IMR-90 (cell line): ENCODE measurements at regions not wholly inside any gene's neighbourhood (a gene's known extent, or its start where the extent isn't known, plus 50 kb on each side); places are given as distances from the start of the nearest gene placed in this dataset.

Source experiments
- ATAC-seq: fragments of 200-7000 bp; cut with Tn5 transposase; 2 replicates; pipeline ENCODE4 v1.9.1; 2020; ENCODE audit warnings: low read depth, mild to moderate bottlenecking, moderate library complexity
- BruUV-seq: library from RNA; stranded (reverse); fragments of 400-500 nt; replicated peaks from 2 replicates; lab custom pipeline; 2021; lab: Mats Ljungman, UMichigan
- CTCF ChIA-PET: fragments of 300-600 bp; formaldehyde crosslinking; extraction: SDS; loops from one replicate; lab custom pipeline; 2021; ENCODE audit warnings: antibody characterized with exemption; lab: Yijun Ruan, JAX
- POLR2A ChIA-PET: fragments of 300-600 bp; sonication (Branson Sonifier 250); formaldehyde crosslinking; loops from one replicate; lab custom pipeline; 2022; ENCODE audit warnings: antibody characterized with exemption; ENCODE audit not compliant: unreplicated experiment; lab: Charles Lee
- DNase-seq: peaks from one replicate; pipeline ENCODE4 v3.0.0; 2013
- H2AFZ ChIP-seq: replicated peaks from 2 replicates; pipeline ENCODE3; 2013; ENCODE audit warnings: low read length, mild to moderate bottlenecking; ENCODE audit not compliant: poor library complexity
- H2AK5ac ChIP-seq: 2 replicates; pipeline ENCODE4 v1.6.1; 2013; ENCODE audit warnings: low read depth, low read length, inconsistent platforms
- H2AK9ac ChIP-seq: replicated peaks from 2 replicates; pipeline ENCODE3; 2013; ENCODE audit warnings: mild to moderate bottlenecking, low read depth, low read length, moderate library complexity; ENCODE audit not compliant: poor library complexity
- H2BK120ac ChIP-seq: 2 replicates; pipeline ENCODE4 v1.6.1; 2013; ENCODE audit warnings: low read depth, low read length, inconsistent platforms
- H2BK15ac ChIP-seq: 3 replicates; pipeline ENCODE4 v1.6.1; 2013; ENCODE audit warnings: low read depth, low read length, inconsistent platforms
- H2BK20ac ChIP-seq: 2 replicates; pipeline ENCODE4 v1.6.1; 2013; ENCODE audit warnings: low read depth, mild to moderate bottlenecking, inconsistent platforms, low read length, moderate library complexity
- H2BK5ac ChIP-seq: 2 replicates; pipeline ENCODE4 v1.6.1; 2013; ENCODE audit warnings: mild to moderate bottlenecking, low read depth, low read length, inconsistent platforms; ENCODE audit not compliant: poor library complexity, severe bottlenecking
- H3K14ac ChIP-seq: replicated peaks from 2 replicates; pipeline ENCODE4 v1.6.1; 2013; ENCODE audit warnings: low read depth, low read length, inconsistent platforms
- H3K18ac ChIP-seq: 2 replicates; pipeline ENCODE4 v1.6.1; 2013; ENCODE audit warnings: low read depth, low read length, control low read depth
- H3K23ac ChIP-seq: 2 replicates; pipeline ENCODE4 v1.6.1; 2013; ENCODE audit warnings: low read depth, low read length, inconsistent platforms
- H3K27ac ChIP-seq: 2 replicates; pipeline ENCODE4 v1.5.1; 2013; ENCODE audit warnings: mild to moderate bottlenecking, control low read depth, low read length; ENCODE audit not compliant: insufficient read depth
- H3K27me3 ChIP-seq: 2 replicates; pipeline ENCODE4 v1.6.1; 2013; ENCODE audit warnings: low read length; ENCODE audit not compliant: control insufficient read depth, insufficient read depth
- H3K36me3 ChIP-seq: 2 replicates; pipeline ENCODE4 v1.6.1; 2013; ENCODE audit warnings: low read length, mixed read lengths; ENCODE audit not compliant: control insufficient read depth, insufficient read depth
- H3K4ac ChIP-seq: 2 replicates; pipeline ENCODE4 v1.6.1; 2013; ENCODE audit warnings: low read depth, low read length, inconsistent platforms
- H3K4me1 ChIP-seq: 2 replicates; pipeline ENCODE4 v1.6.1; 2013; ENCODE audit warnings: low read length, mixed read lengths; ENCODE audit not compliant: control insufficient read depth, insufficient read depth
- H3K4me2 ChIP-seq: 2 replicates; pipeline ENCODE4 v1.6.1; 2013; ENCODE audit warnings: low read depth, mild to moderate bottlenecking, control low read depth, low read length, moderate library complexity
- H3K4me3 ChIP-seq: 2 replicates; pipeline ENCODE4 v1.5.1; 2013; ENCODE audit warnings: low read depth, mild to moderate bottlenecking, control low read depth, low read length, moderate library complexity; ENCODE audit not compliant: insufficient read depth
- H3K56ac ChIP-seq: 2 replicates; pipeline ENCODE4 v1.6.1; 2013; ENCODE audit warnings: low read length, inconsistent platforms; ENCODE audit not compliant: insufficient read depth; ENCODE audit errors: extremely low read depth
- H3K79me1 ChIP-seq, 2 experiments: 2 replicates each; pipeline ENCODE4 v1.6.1; 2013; ENCODE audit warnings: low read length in 2 of 2, inconsistent platforms in 1 of 2, low read depth in 1 of 2
- H3K9ac ChIP-seq: 2 replicates; pipeline ENCODE4 v1.6.1; 2013; ENCODE audit warnings: low read depth, low read length, control low read depth
- H3K9me1 ChIP-seq: 2 replicates; pipeline ENCODE4 v1.6.1; 2013; ENCODE audit warnings: low read length, inconsistent platforms; ENCODE audit not compliant: insufficient read depth
- H3K9me3 ChIP-seq: 2 replicates; pipeline ENCODE4 v1.6.1; 2013; ENCODE audit warnings: low read length; ENCODE audit not compliant: control insufficient read depth, insufficient read depth
- H4K20me1 ChIP-seq: 2 replicates; pipeline ENCODE4 v1.6.1; 2013; ENCODE audit warnings: low read length, inconsistent platforms; ENCODE audit not compliant: insufficient read depth
- H4K5ac ChIP-seq: 2 replicates; pipeline ENCODE4 v1.6.1; 2013; ENCODE audit warnings: mild to moderate bottlenecking, low read depth, low read length, control low read depth
- H4K8ac ChIP-seq, 2 experiments: 2 replicates each; pipeline ENCODE4 v1.6.1; 2013; ENCODE audit warnings: low read depth in 2 of 2, low read length in 2 of 2, control low read depth in 1 of 2, inconsistent platforms in 1 of 2
- H4K91ac ChIP-seq: 2 replicates; pipeline ENCODE4 v1.6.1; 2013; ENCODE audit warnings: low read depth, low read length, inconsistent platforms; ENCODE audit not compliant: insufficient read depth
- BHLHE40 ChIP-seq: fragments of 150-350 bp; IDR thresholded peaks from 2 replicates; pipeline ENCODE4 v1.6.1; 2016; ENCODE audit warnings: mild to moderate bottlenecking, low read depth, low read length
- CEBPB ChIP-seq: IDR thresholded peaks from 2 replicates; pipeline ENCODE4 v1.6.1; 2012; ENCODE audit warnings: low read depth, low read length, improper control_type of control experiment
- CHD1 ChIP-seq: IDR thresholded peaks from 2 replicates; pipeline ENCODE4 v1.6.1; 2012; ENCODE audit warnings: low read depth, low read length, improper control_type of control experiment
- MXI1 ChIP-seq: IDR thresholded peaks from 2 replicates; pipeline ENCODE4 v1.6.1; 2012; ENCODE audit warnings: low read depth, mild to moderate bottlenecking, low read length, moderate library complexity, borderline replicate concordance
- RAD21 ChIP-seq: IDR thresholded peaks from 2 replicates; pipeline ENCODE4 v1.6.1; 2012; ENCODE audit warnings: low read length, improper control_type of control experiment
- RFX5 ChIP-seq: IDR thresholded peaks from 2 replicates; pipeline ENCODE4 v1.8.0; 2012; ENCODE audit warnings: low read depth, mild to moderate bottlenecking, low read length, moderate library complexity
- WGBS, 2 experiments: methylation state at CpG; one replicate each; pipeline versions ENCODE4 v1.1.5 to v1.1.7; 2013; ENCODE audit warnings: missing lambda C conversion rate in 2 of 2; ENCODE audit not compliant: insufficient read length in 1 of 2; ENCODE audit errors: extremely low coverage in 2 of 2; 5-methylcytosine and 5-hydroxymethylcytosine counted together
- dilution Hi-C: fragments of 300-500 bp; cut with HindIII; formaldehyde crosslinking; loops from one replicate; pipeline ENCODE4 v1.14.3; 2018; ENCODE audit warnings: low sequenced_read_pairs; ENCODE audit not compliant: unreplicated experiment
- in situ Hi-C: fragments of 300-500 bp; cut with MboI; formaldehyde crosslinking; loops from 3 replicates; pipeline ENCODE4 v1.14.3; 2019; ENCODE audit warnings: low sequenced_read_pairs, inconsistent platforms, mixed read lengths
- intact Hi-C: fragments of 100-400 bp; cut with micrococcal nuclease; formaldehyde crosslinking; loops from 2 replicates; pipeline ENCODE4 v1.10.0; 2022

GRCh38 chr11:103530257-103530656 lies 421.0 kb downstream of the DYNC2H1 start:
- BruUV-seq = no TSS peak
- peaks cover 6% of the 10 kb centered on the region for H3K4me1 ChIP-seq
- ATAC-seq (no peak), DNase-seq (peak; percentile 32)
- H4K20me1 ChIP-seq = no peaks in the 10 kb centered on the region
- TF ChIP-seq MXI1 (no peak), RFX5 (no peak), BHLHE40 (no peak), CEBPB (no peak), CHD1 (no peak), RAD21 (no peak)
- in situ Hi-C loops = no loop called here
- H2AK9ac ChIP-seq = no peak overlapping the region
- H3K56ac ChIP-seq = no peak overlapping the region
- H2BK15ac ChIP-seq = peak overlapping the region; percentile 57; the same call in 1 of the 3 replicates
- H3K23ac ChIP-seq = no peak overlapping the region
- no peak overlapping the region for H4K5ac ChIP-seq
- H3K4me3 ChIP-seq = no peak overlapping the region
- no peaks in the 10 kb centered on the region for H3K79me1 ChIP-seq
- H3K27me3 ChIP-seq = no peaks in the 10 kb centered on the region
- ChIA-PET POLR2A (no interaction called here), CTCF (interaction anchor here (0.5 kb wide), 1 partner anchor 27 kb away, joined by 3 read pairs; no protein-coding TSS in a partner anchor)
- peak overlapping the region; percentile 73 for H2BK20ac ChIP-seq
- no peaks in the 10 kb centered on the region for H3K9me3 ChIP-seq
- H2AFZ ChIP-seq = no peak overlapping the region
- no peak overlapping the region; the same call in 1 of the 2 replicates for H4K91ac ChIP-seq
- no peak overlapping the region for H3K4me2 ChIP-seq
- no CpG with 5 or more reads among the region's 4 CpGs for WGBS, 2 experiments
- no peak overlapping the region for H3K27ac ChIP-seq
- dilution Hi-C loops = no loop called here
- H2BK120ac ChIP-seq = peak overlapping the region; percentile 55
- H3K14ac ChIP-seq = 0 out of 2 replicates have a peak overlapping the region, but pooled peaks have one; percentile 2
- peak overlapping the region; percentile 14; the same call in 1 of the 2 replicates for H3K18ac ChIP-seq
- H3K9ac ChIP-seq = no peak overlapping the region
- peak overlapping the region; percentile 54; the same call in 1 of the 2 replicates for H2AK5ac ChIP-seq
- H3K36me3 ChIP-seq = no peaks in the 10 kb centered on the region
- no peak overlapping the region for H2BK5ac ChIP-seq
- H3K4ac ChIP-seq = peak overlapping the region; percentile 58
- intact Hi-C loops = no loop called here
- peaks cover 8% of the 10 kb centered on the region; the same call in 1 of the 2 replicates for H3K9me1 ChIP-seq
- peak overlapping the region in 1 of 2 experiments; percentile 36; a peak in 2 of 4 replicates for H4K8ac ChIP-seq
